Trophoblast cell (in vitro differentiated cells and primary cell): ENCODE measurements at regions not wholly inside any gene's neighbourhood (a gene's known extent, or its start where the extent isn't known, plus 50 kb on each side); places are given as distances from the start of the nearest gene placed in this dataset.

Experiments used
- DNase-seq, 2 donors: peaks; one replicate each; pipeline ENCODE4 v3.0.0-alpha.2; 2016
- H2AFZ ChIP-seq: 2 replicates; pipeline ENCODE4 v1.6.1; 2013; ENCODE audit warnings: low read length, moderate library complexity, mild to moderate bottlenecking; ENCODE audit not compliant: insufficient read depth, poor library complexity
- H2AK5ac ChIP-seq: 2 replicates; pipeline ENCODE4 v1.6.1; 2013; ENCODE audit warnings: mild to moderate bottlenecking, low read length
- H2BK120ac ChIP-seq: 2 replicates; pipeline ENCODE4 v1.6.1; 2013; ENCODE audit warnings: low read length, mild to moderate bottlenecking, moderate library complexity; ENCODE audit not compliant: insufficient read depth, poor library complexity
- H2BK12ac ChIP-seq: 2 replicates; pipeline ENCODE4 v1.6.1; 2013; ENCODE audit warnings: mild to moderate bottlenecking, low read length, moderate library complexity
- H2BK5ac ChIP-seq: 2 replicates; pipeline ENCODE4 v1.6.1; 2013; ENCODE audit warnings: low read length, low read depth, moderate library complexity, mild to moderate bottlenecking; ENCODE audit not compliant: poor library complexity
- H3K14ac ChIP-seq: 2 replicates; pipeline ENCODE4 v1.6.1; 2013; ENCODE audit warnings: mild to moderate bottlenecking, low read length
- H3K18ac ChIP-seq: 2 replicates; pipeline ENCODE4 v1.6.1; 2013; ENCODE audit warnings: mild to moderate bottlenecking, low read length
- H3K23ac ChIP-seq: 2 replicates; pipeline ENCODE4 v1.6.1; 2013; ENCODE audit warnings: low read length
- H3K27ac ChIP-seq: 2 replicates; pipeline ENCODE4 v1.5.1; 2013; ENCODE audit warnings: low read depth, mild to moderate bottlenecking, inconsistent platforms, low read length, moderate library complexity
- H3K27me3 ChIP-seq: 2 replicates; pipeline ENCODE4 v1.6.1; 2013; ENCODE audit warnings: inconsistent platforms, mild to moderate bottlenecking, low read length, moderate library complexity; ENCODE audit not compliant: insufficient read depth
- H3K36me3 ChIP-seq, 2 experiments: 1 replicate in 1 of 2; 2 replicates in 1 of 2; pipeline ENCODE4 v1.6.1; 2013; ENCODE audit warnings: low read length in 2 of 2, mild to moderate bottlenecking in 2 of 2, moderate library complexity in 1 of 2; ENCODE audit not compliant: insufficient read depth in 2 of 2, control insufficient read depth in 1 of 2
- H3K4ac ChIP-seq: 2 replicates; pipeline ENCODE4 v1.6.1; 2013; ENCODE audit warnings: low read depth, mild to moderate bottlenecking, low read length, moderate library complexity
- H3K4me1 ChIP-seq, 2 experiments: 1 replicate in 1 of 2; 2 replicates in 1 of 2; pipeline ENCODE4 v1.6.1; 2013; ENCODE audit warnings: low read length in 2 of 2, mild to moderate bottlenecking in 2 of 2, moderate library complexity in 1 of 2; ENCODE audit not compliant: insufficient read depth in 2 of 2, control insufficient read depth in 1 of 2
- H3K4me2 ChIP-seq: 2 replicates; pipeline ENCODE4 v1.6.1; 2013; ENCODE audit warnings: inconsistent platforms, mild to moderate bottlenecking, low read length, moderate library complexity
- H3K4me3 ChIP-seq: 2 replicates; pipeline ENCODE4 v1.5.1; 2013; ENCODE audit warnings: mild to moderate bottlenecking, low read depth, low read length, inconsistent platforms
- H3K79me1 ChIP-seq: one replicate; pipeline ENCODE4 v1.6.1; 2013; ENCODE audit warnings: low read length
- H3K79me2 ChIP-seq: 2 replicates; pipeline ENCODE4 v1.6.1; 2013; ENCODE audit warnings: low read length, mild to moderate bottlenecking; ENCODE audit not compliant: control insufficient read depth, insufficient read depth, poor library complexity
- H3K9ac ChIP-seq: 2 replicates; pipeline ENCODE4 v1.6.1; 2013; ENCODE audit warnings: mild to moderate bottlenecking, low read length
- H3K9me3 ChIP-seq: 2 replicates; pipeline ENCODE4 v1.6.1; 2013; ENCODE audit warnings: low read depth, mild to moderate bottlenecking, control low read depth, inconsistent platforms, low read length; ENCODE audit not compliant: insufficient read depth
- H4K12ac ChIP-seq: 2 replicates; pipeline ENCODE4 v1.6.1; 2013; ENCODE audit warnings: low read depth, mild to moderate bottlenecking, low read length, moderate library complexity
- H4K8ac ChIP-seq: 2 replicates; pipeline ENCODE4 v1.6.1; 2013; ENCODE audit warnings: low read depth, mild to moderate bottlenecking, low read length, moderate library complexity
- H4K91ac ChIP-seq: one replicate; pipeline ENCODE4 v1.6.1; 2013; ENCODE audit warnings: low read depth, mild to moderate bottlenecking, low read length, moderate library complexity
- WGBS: extraction: QIAGEN DNeasy Blood & Tissue Kit; methylation state at CpG from one replicate; pipeline ENCODE4 v1.1.7; 2013; ENCODE audit warnings: missing lambda C conversion rate; ENCODE audit not compliant: insufficient read length, insufficient coverage; ENCODE audit errors: extremely low coverage; 5-methylcytosine and 5-hydroxymethylcytosine counted together

DNA sequence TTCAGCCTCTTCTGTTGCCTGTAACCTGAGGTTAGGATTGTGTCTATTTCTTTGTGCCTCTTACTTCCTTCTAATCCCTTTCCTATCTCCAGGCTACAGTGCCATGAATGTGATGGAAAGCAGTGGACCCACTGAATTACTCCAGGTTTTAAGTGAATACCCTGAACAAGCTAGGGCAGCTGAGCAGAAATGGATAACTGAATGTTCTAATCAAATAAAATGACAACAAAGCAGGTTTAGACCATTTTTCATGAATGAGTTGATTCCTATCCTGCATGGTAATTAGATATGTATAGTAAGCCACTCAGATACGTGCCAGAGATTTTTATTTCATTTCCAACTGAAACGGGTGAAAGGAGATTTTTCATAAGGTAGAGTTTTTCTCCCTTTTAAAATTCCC, 127.5 kb upstream of the ZP4 start:
- DNase-seq, result no peak
- no peak overlapping the region for H2AFZ ChIP-seq
- H3K23ac ChIP-seq, result no peak overlapping the region
- no peak overlapping the region for H4K8ac ChIP-seq
- no peaks in the 10 kb centered on the region for H3K27me3 ChIP-seq
- H3K4ac ChIP-seq, result no peak overlapping the region
- H3K79me2 ChIP-seq, result no peaks in the 10 kb centered on the region
- no peak overlapping the region for H3K14ac ChIP-seq
- no peak overlapping the region for H3K4me2 ChIP-seq
- H4K91ac ChIP-seq, result no peak overlapping the region
- no peak overlapping the region for H2AK5ac ChIP-seq
- no peak overlapping the region for H4K12ac ChIP-seq
- no CpG with 5 or more reads among the region's 2 CpGs for WGBS
- no peak overlapping the region for H2BK5ac ChIP-seq
- H3K4me3 ChIP-seq, result no peak overlapping the region
- no peak overlapping the region for H2BK12ac ChIP-seq
- H3K79me1 ChIP-seq, result no peaks in the 10 kb centered on the region
- no peaks in the 10 kb centered on the region for H3K9me3 ChIP-seq
- no peak overlapping the region for H3K9ac ChIP-seq
- no peaks in the 10 kb centered on the region for H3K36me3 ChIP-seq
- no peak overlapping the region for H3K27ac ChIP-seq
- H3K18ac ChIP-seq, result no peak overlapping the region
- H3K4me1 ChIP-seq, result no peaks in the 10 kb centered on the region
- H2BK120ac ChIP-seq, result no peak overlapping the region

DNA sequence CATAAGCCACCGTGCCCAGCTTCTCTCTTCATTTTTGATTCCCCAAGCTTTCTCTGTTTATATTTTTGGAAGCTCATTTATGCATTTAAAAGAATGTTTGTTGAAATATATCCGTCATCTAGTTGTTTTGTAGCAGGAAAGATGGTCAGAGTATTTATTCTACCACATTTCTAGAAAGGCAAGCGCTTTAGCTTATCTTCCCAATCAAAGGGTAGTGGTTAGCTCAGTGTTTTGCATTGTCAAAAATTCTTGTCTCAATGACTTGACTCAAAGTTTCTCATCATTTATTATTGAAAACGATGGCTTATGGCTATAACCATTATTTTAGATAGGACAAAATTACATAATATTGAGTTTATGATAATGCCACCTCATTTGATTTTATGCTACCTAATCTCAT, 116.1 kb upstream of the ZP4 start:
- Histone ChIP-seq H4K8ac (no peak overlapping the region), H3K4ac (no peak overlapping the region), H2AK5ac (no peak overlapping the region), H3K36me3 (no peaks in the 10 kb centered on the region), H3K27ac (no peak overlapping the region), H3K4me1 (no peaks in the 10 kb centered on the region), H3K4me2 (no peak overlapping the region), H4K12ac (no peak overlapping the region), H3K18ac (no peak overlapping the region), H3K9ac (no peak overlapping the region), H2BK12ac (no peak overlapping the region), H2BK5ac (no peak overlapping the region), H3K14ac (no peak overlapping the region), H3K9me3 (no peaks in the 10 kb centered on the region), H3K27me3 (no peaks in the 10 kb centered on the region), H3K79me2 (no peaks in the 10 kb centered on the region), H3K79me1 (no peaks in the 10 kb centered on the region), H3K4me3 (no peak overlapping the region), H4K91ac (no peak overlapping the region), H2AFZ (no peak overlapping the region), H2BK120ac (no peak overlapping the region), H3K23ac (no peak overlapping the region)
- no peak for DNase-seq
- no CpG with 5 or more reads among the region's 4 CpGs for WGBS

DNA sequence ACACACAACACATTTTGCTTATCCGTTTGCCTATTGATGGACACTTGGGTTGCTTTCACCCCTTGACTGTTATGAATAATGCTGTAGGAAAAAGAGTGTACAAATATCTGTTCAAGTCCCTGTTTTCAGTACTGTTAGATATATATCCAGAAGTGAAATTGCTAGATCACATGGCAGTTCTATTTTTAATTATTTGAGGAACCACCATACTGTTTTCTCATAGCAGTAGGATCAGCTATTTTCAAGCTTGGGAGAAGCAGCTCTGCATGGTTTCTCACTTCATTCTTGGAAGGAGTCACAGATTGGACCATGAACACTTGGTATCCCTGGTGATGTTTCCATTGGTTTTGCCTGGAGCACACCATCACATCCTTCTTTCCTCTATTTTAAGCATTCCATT, 114.4 kb upstream of the ZP4 start:
- Histone ChIP-seq H4K91ac (no peak overlapping the region), H2AFZ (no peak overlapping the region), H3K4me1 (no peaks in the 10 kb centered on the region), H2AK5ac (no peak overlapping the region), H3K23ac (no peak overlapping the region), H3K9me3 (no peaks in the 10 kb centered on the region), H2BK120ac (no peak overlapping the region), H2BK12ac (no peak overlapping the region), H3K4me3 (no peak overlapping the region), H3K14ac (no peak overlapping the region), H3K27me3 (no peaks in the 10 kb centered on the region), H3K79me1 (no peaks in the 10 kb centered on the region), H3K18ac (no peak overlapping the region), H3K9ac (no peak overlapping the region), H4K8ac (no peak overlapping the region), H3K79me2 (no peaks in the 10 kb centered on the region), H3K4ac (no peak overlapping the region), H4K12ac (no peak overlapping the region), H3K36me3 (no peaks in the 10 kb centered on the region), H3K27ac (no peak overlapping the region), H3K4me2 (no peak overlapping the region), H2BK5ac (no peak overlapping the region)
- WGBS, result no CpG with 5 or more reads among the region's 1 CpG
- no peak for DNase-seq

DNA sequence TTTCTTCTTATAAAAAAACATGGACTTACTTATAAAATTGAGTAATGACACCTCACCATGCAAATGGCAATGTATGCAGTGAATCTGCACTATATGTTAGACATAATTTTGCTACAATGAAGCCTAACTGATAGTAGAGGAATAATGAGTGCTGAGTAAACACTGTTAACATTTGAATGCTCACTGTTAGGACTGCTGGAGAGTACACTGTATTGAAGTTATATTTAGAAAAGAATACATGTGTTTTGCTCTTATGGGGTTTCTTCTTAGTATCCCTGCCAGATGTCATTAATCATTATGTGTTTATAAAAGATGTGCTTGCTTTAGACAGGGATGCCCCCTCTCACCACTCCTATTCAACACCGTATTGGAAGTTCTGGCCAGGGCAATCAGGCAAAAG, 111.1 kb upstream of the ZP4 start:
- Histone ChIP-seq H3K79me1 (no peaks in the 10 kb centered on the region), H3K27me3 (no peaks in the 10 kb centered on the region), H2BK5ac (no peak overlapping the region), H3K4ac (no peak overlapping the region), H4K12ac (no peak overlapping the region), H3K4me1 (no peaks in the 10 kb centered on the region), H3K14ac (no peak overlapping the region), H3K9ac (no peak overlapping the region), H4K8ac (no peak overlapping the region), H2AFZ (no peak overlapping the region), H2BK120ac (no peak overlapping the region), H2AK5ac (no peak overlapping the region), H3K9me3 (no peaks in the 10 kb centered on the region), H4K91ac (no peak overlapping the region), H3K36me3 (no peaks in the 10 kb centered on the region), H3K4me3 (no peak overlapping the region), H3K18ac (no peak overlapping the region), H3K4me2 (no peak overlapping the region), H3K23ac (no peak overlapping the region), H3K79me2 (no peaks in the 10 kb centered on the region), H2BK12ac (no peak overlapping the region), H3K27ac (no peak overlapping the region)
- WGBS, result no CpG with 5 or more reads among the region's 1 CpG
- DNase-seq, result no peak
